Chondrocyte (in vitro differentiated cells): ENCODE measurements at regions not wholly inside any gene's neighbourhood (a gene's known extent, or its start where the extent isn't known, plus 50 kb on each side); places are given as distances from the start of the nearest gene placed in this dataset.
"Not testable (repeated sequence)": the region's sequence is repeated elsewhere in the genome, so short reads cannot be mapped to it uniquely, and the experiment has no call there.

Experiments
- DNase-seq: peaks from one replicate; pipeline ENCODE4 v3.0.0; 2021; ENCODE audit warnings: mixed read lengths, low spot score
- H3K27ac Mint-ChIP-seq: one replicate; pipeline ENCODE4 v1.8.0; 2021; ENCODE audit warnings: mild to moderate bottlenecking, moderate library complexity, mixed read lengths; ENCODE audit not compliant: unreplicated experiment
- H3K27me3 Mint-ChIP-seq: 2 replicates; pipeline ENCODE4 v1.8.0; 2021; ENCODE audit warnings: low read depth, mixed read lengths
- H3K36me3 Mint-ChIP-seq: 2 replicates; pipeline ENCODE4 v1.8.0; 2021; ENCODE audit warnings: low read depth, mixed read lengths
- H3K4me1 Mint-ChIP-seq: 2 replicates; pipeline ENCODE4 v1.8.0; 2021; ENCODE audit warnings: low read depth, mild to moderate bottlenecking, mixed read lengths
- H3K4me3 Mint-ChIP-seq: one replicate; pipeline ENCODE4 v1.8.0; 2021; ENCODE audit warnings: mild to moderate bottlenecking, moderate library complexity, mixed read lengths; ENCODE audit not compliant: unreplicated experiment
- H3K9me3 Mint-ChIP-seq: 2 replicates; pipeline ENCODE4 v1.8.0; 2021; ENCODE audit warnings: low read depth, mixed read lengths
- CTCF ChIP-seq: fragments of 200-600 bp; sonication (generic); IDR thresholded peaks from 2 replicates; pipeline ENCODE4 v1.5.0; 2021; ENCODE audit warnings: antibody characterized with exemption, mild to moderate bottlenecking, moderate library complexity

- Mint-ChIP-seq H3K9me3 (peaks cover 6% of the 10 kb centered on the region), H3K4me3 (no peak overlapping the region), H3K4me1 (no peaks in the 10 kb centered on the region), H3K27ac (no peak overlapping the region), H3K27me3 (no peaks in the 10 kb centered on the region), H3K36me3 (no peaks in the 10 kb centered on the region)
- TF ChIP-seq CTCF, result no peak
- DNase-seq, result no peak
Observed at GRCh38 chr5:57871496-57871895, 388.9 kb upstream of the ACTBL2 start.

GRCh38 chr5:57870267-57870666 lies 387.7 kb upstream of the ACTBL2 start:
- H3K9me3 Mint-ChIP-seq, H3K27me3 Mint-ChIP-seq, H3K36me3 Mint-ChIP-seq, DNase-seq, H3K4me1 Mint-ChIP-seq, H3K27ac Mint-ChIP-seq, H3K4me3 Mint-ChIP-seq: not testable (repeated sequence)

- TF ChIP-seq CTCF, result no peak
- Mint-ChIP-seq H3K27ac (no peak overlapping the region), H3K4me3 (no peak overlapping the region), H3K9me3 (peaks cover 9% of the 10 kb centered on the region), H3K4me1 (peaks cover 20% of the 10 kb centered on the region), H3K36me3 (no peaks in the 10 kb centered on the region), H3K27me3 (no peaks in the 10 kb centered on the region)
- DNase-seq, result no peak
Observed at GRCh38 chr5:57863661-57864060, 381.1 kb upstream of the ACTBL2 start.

- TF ChIP-seq CTCF, result no peak
- no peak for DNase-seq
- Mint-ChIP-seq H3K9me3 (peaks cover 9% of the 10 kb centered on the region), H3K27me3 (no peaks in the 10 kb centered on the region), H3K4me1 (peaks cover 20% of the 10 kb centered on the region), H3K27ac (no peak overlapping the region), H3K4me3 (no peak overlapping the region), H3K36me3 (no peaks in the 10 kb centered on the region)
Observed at GRCh38 chr5:57862942-57863341, 380.3 kb upstream of the ACTBL2 start.

GRCh38 chr5:57862471-57862911 lies 379.9 kb upstream of the ACTBL2 start:
- no peaks in the 10 kb centered on the region for H3K27me3 Mint-ChIP-seq
- no peak for TF ChIP-seq CTCF
- no peak overlapping the region for H3K27ac Mint-ChIP-seq
- H3K4me1 Mint-ChIP-seq, result peaks cover 20% of the 10 kb centered on the region
- peaks cover 9% of the 10 kb centered on the region for H3K9me3 Mint-ChIP-seq
- no peak overlapping the region for H3K4me3 Mint-ChIP-seq
- no peaks in the 10 kb centered on the region for H3K36me3 Mint-ChIP-seq
- no peak for DNase-seq

GRCh38 chr5:57859626-57860025 lies 377.0 kb upstream of the ACTBL2 start:
- H3K4me1 Mint-ChIP-seq, result peaks cover 20% of the 10 kb centered on the region
- no peaks in the 10 kb centered on the region for H3K27me3 Mint-ChIP-seq
- DNase-seq, result no peak
- TF ChIP-seq CTCF, result no peak
- no peaks in the 10 kb centered on the region for H3K36me3 Mint-ChIP-seq
- H3K27ac Mint-ChIP-seq, result no peak overlapping the region
- H3K4me3 Mint-ChIP-seq, result no peak overlapping the region
- H3K9me3 Mint-ChIP-seq, result peaks cover 9% of the 10 kb centered on the region
